Left lung (tissue), 4 donors: ENCODE measurements at regions not wholly inside any gene's neighbourhood (a gene's known extent, or its start where the extent isn't known, plus 50 kb on each side); places are given as distances from the start of the nearest gene placed in this dataset.
A peak's percentile ranks its signal among the peaks of the same experiment; 100 is the strongest.
"Not testable (repeated sequence)": the region's sequence is repeated elsewhere in the genome, so short reads cannot be mapped to it uniquely, and the experiment has no call there.

Experiments
- ATAC-seq: fragments of 200-7000 bp; cut with Tn5 transposase; one replicate; pipeline ENCODE4 v1.9.1; 2020; ENCODE audit warnings: moderate library complexity
- DNase-seq, 4 donors: peaks; one replicate each; pipeline ENCODE4 v3.0.0-alpha.2; 2013 to 2020
- H3K27ac ChIP-seq, 2 donors: fragments of 200-600 bp; sonication (generic) in 1 of 2; one replicate each; pipeline versions ENCODE4 v1.5.0 to v1.8.0; 2020 to 2021
- H3K27me3 ChIP-seq, 2 donors: fragments of 200-600 bp; sonication (generic) in 1 of 2; one replicate each; pipeline versions ENCODE4 v1.5.0 to v1.8.0; 2020 to 2021
- H3K36me3 ChIP-seq, 2 donors: fragments of 200-600 bp; sonication (generic) in 1 of 2; one replicate each; pipeline versions ENCODE4 v1.5.0 to v1.8.0; 2020 to 2021
- H3K4me1 ChIP-seq, 2 donors: fragments of 200-600 bp; one replicate each; pipeline ENCODE4 v1.8.0; 2021
- H3K4me3 ChIP-seq, 2 donors: fragments of 200-600 bp; sonication (generic) in 1 of 2; one replicate each; pipeline versions ENCODE4 v1.5.0 to v1.8.0; 2020 to 2021; ENCODE audit warnings: mild to moderate bottlenecking in 1 of 2
- H3K9me3 ChIP-seq, 2 donors: fragments of 200-600 bp; sonication (generic) in 1 of 2; one replicate each; pipeline versions ENCODE4 v1.5.0 to v1.8.0; 2020 to 2021
- intact Hi-C, 2 donors: fragments of 100-400 bp; cut with DNase I; formaldehyde crosslinking; loops; one replicate each; pipeline versions ENCODE4 v1.11.2 to v1.14.2; 2022
- TF ChIP-seq, protein P1 (sequence below), 2 donors: fragments of 200-600 bp; sonication (generic) in 1 of 2; IDR thresholded peaks; one replicate each; pipeline versions ENCODE4 v1.5.0 to v1.8.0; 2021; ENCODE audit warnings: antibody characterized with exemption in 2 of 2
- donor health status: DM: no; HTN: yes; CAD: no.
- donor health status: DM: no; HTN: no; CAD: no.

DNA sequence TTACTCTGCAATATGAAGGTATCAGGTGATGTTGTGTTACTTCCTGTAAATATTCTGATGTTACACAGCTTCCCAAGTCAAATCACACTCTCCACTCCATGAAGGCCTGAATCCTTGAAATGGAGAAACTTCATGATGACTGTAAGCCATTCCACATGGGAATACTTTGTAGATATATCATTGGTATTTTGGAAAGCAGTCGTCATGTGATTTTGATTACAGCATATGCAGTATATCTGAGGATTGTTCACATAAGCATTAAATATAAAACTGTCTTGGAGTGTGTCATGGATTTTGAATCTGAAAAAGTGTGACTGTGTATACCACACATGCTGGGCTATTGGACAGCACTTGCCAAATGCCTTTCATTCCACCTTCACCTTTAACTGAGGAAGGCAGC lies 118.3 kb upstream of the EXOC2 start:
- Histone ChIP-seq H3K27me3 (no peaks in the 10 kb centered on the region), H3K36me3 (no peaks in the 10 kb centered on the region), H3K27ac (no peak overlapping the region), H3K4me1 (no peaks in the 10 kb centered on the region), H3K4me3 (no peak overlapping the region), H3K9me3 (no peaks in the 10 kb centered on the region)
- intact Hi-C loops = no loop called here
- no peak for DNase-seq
- TF ChIP-seq, protein P1, sequence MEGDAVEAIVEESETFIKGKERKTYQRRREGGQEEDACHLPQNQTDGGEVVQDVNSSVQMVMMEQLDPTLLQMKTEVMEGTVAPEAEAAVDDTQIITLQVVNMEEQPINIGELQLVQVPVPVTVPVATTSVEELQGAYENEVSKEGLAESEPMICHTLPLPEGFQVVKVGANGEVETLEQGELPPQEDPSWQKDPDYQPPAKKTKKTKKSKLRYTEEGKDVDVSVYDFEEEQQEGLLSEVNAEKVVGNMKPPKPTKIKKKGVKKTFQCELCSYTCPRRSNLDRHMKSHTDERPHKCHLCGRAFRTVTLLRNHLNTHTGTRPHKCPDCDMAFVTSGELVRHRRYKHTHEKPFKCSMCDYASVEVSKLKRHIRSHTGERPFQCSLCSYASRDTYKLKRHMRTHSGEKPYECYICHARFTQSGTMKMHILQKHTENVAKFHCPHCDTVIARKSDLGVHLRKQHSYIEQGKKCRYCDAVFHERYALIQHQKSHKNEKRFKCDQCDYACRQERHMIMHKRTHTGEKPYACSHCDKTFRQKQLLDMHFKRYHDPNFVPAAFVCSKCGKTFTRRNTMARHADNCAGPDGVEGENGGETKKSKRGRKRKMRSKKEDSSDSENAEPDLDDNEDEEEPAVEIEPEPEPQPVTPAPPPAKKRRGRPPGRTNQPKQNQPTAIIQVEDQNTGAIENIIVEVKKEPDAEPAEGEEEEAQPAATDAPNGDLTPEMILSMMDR (IDR thresholded peaks at IDR 0.05) = no peak
- ATAC-seq = no peak

DNA sequence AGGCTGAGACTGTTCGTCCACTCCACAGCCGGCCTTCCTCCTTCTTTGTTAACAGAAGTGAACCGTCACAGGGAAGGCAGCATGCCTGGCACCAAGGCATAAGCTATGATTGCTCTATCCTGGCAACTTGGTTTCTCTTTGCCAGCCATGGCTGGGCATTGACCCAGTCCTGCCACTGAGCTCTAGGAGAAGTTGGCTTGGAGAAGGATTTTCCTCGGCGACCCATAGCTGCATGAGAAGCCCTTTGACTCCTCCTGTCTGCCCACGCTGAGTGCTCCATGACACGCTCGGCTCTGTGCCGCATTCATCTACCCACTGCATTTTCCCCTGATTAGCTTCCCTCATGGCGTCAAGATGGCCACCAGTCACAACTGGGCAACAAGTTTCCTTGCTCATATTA lies 111.8 kb upstream of the EXOC2 start:
- intact Hi-C loops = loop anchor here in 1 of 2 donors (5.0 kb wide), 1 partner anchor 578 kb away; no protein-coding TSS in a partner anchor
- Histone ChIP-seq H3K36me3 (no peaks in the 10 kb centered on the region), H3K27ac (no peak overlapping the region), H3K9me3 (no peaks in the 10 kb centered on the region), H3K27me3 (peaks cover 0 to 4% of the 10 kb centered on the region in 2 donors), H3K4me3 (no peak overlapping the region), H3K4me1 (no peaks in the 10 kb centered on the region)
- TF ChIP-seq, protein P1 (IDR thresholded peaks at IDR 0.05) = no peak
- ATAC-seq (no peak), DNase-seq (no peak)

DNA sequence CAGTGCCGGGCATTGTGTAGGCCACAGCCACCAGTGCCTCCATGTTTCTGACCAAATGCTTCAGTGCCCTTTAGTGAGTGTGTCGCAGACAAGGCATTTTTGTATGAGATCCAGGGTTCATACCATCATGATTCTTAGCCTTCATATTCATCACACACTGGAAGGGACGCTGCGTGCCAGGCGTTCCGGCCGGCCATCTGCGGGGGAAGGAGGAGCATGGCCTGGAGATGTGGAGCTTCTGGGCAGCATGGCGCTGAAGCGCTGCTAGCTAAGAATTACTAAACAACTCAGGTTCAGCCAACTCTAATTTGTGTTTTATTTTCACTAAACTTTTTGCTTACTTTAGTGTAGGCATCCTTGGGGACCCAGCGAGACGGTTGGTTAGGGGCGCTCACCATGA lies 111.4 kb upstream of the EXOC2 start:
- ATAC-seq = no peak
- Histone ChIP-seq H3K9me3 (no peaks in the 10 kb centered on the region), H3K27me3 (peaks cover 0 to 5% of the 10 kb centered on the region in 2 donors), H3K36me3 (no peaks in the 10 kb centered on the region), H3K4me1 (no peaks in the 10 kb centered on the region), H3K4me3 (no peak overlapping the region), H3K27ac (no peak overlapping the region)
- no peak for DNase-seq
- TF ChIP-seq, protein P1 (IDR thresholded peaks at IDR 0.05) = no peak
- intact Hi-C loops = loop anchor here in 1 of 2 donors (5.0 kb wide), 1 partner anchor 578 kb away; no protein-coding TSS in a partner anchor

DNA sequence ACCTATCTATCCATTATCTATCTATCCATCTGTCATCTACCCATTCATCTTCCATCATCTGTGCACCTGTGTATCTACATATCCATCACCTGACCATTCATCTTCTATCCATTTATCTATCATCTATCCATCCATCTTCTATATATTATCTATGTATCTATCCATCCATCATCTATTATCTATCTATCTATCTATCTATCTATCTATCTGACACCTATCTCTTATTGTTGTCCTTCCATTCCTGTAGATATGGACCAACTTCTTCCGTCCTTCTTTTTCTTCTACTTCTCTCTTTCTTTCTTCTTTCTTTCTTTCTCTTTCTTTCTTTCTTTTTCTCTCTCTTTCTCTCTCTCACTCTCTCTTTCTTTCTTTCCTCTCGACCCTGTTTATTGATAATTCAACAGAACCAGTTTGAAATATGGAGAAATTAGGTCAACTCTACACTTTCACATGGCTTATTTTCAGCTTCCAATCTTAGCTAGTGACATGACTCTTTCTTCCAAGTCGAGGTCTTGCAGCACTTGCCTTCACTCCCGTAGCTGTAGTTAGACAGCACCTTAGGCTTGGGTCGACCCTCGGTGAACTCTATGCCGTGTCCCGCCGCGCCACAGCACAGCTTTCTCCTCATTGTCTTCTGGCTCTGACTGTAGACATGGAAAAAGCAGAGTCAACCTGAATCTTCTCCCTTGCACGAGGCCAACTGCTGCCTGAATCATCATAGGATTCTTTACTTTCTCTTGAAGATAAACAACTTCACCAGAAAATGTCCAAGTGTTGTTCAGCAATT lies 110.4 kb upstream of the EXOC2 start:
- no peak for DNase-seq
- ATAC-seq = no peak
- no peaks in the 10 kb centered on the region for H3K4me1 ChIP-seq
- intact Hi-C loops = loop anchor here in 1 of 2 donors (5.0 kb wide), 1 partner anchor 579 kb away; no protein-coding TSS in a partner anchor
- TF ChIP-seq, protein P1 (IDR thresholded peaks at IDR 0.05) = no peak
- H3K27ac ChIP-seq = no peak overlapping the region
- no peaks in the 10 kb centered on the region for H3K9me3 ChIP-seq
- H3K4me3 ChIP-seq = no peak overlapping the region
- H3K36me3 ChIP-seq = no peaks in the 10 kb centered on the region
- peaks cover 0 to 5% of the 10 kb centered on the region in 2 donors for H3K27me3 ChIP-seq

DNA sequence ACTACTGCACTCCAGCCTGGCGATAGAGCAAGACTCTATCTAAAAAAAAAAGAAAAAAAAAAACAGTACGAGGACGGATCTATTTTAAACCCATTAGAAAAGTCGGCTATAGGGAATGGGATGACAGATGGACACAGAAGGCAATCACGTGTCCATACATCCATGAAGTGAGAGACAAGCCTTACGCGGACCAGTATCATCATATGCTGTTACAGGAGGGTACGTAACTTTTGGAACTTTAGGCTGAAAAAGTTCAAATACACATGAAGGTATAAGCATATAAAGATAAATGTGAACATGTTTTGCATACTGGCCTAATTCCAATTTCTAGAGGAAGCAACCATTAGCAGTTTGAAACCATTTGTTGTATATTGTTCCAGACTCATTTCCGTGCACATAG lies 109.8 kb upstream of the EXOC2 start:
- DNase-seq = peak in 1 of 4 donors; percentile 46
- H3K36me3 ChIP-seq = no peaks in the 10 kb centered on the region
- no peak overlapping the region for H3K27ac ChIP-seq
- no peaks in the 10 kb centered on the region for H3K4me1 ChIP-seq
- H3K4me3 ChIP-seq = no peak overlapping the region
- ATAC-seq = no peak
- TF ChIP-seq, protein P1 (IDR thresholded peaks at IDR 0.05) = no peak
- intact Hi-C loops = loop anchor here in 1 of 2 donors (5.0 kb wide), 1 partner anchor 580 kb away; no protein-coding TSS in a partner anchor
- H3K9me3 ChIP-seq = no peaks in the 10 kb centered on the region
- peaks cover 0 to 5% of the 10 kb centered on the region in 2 donors for H3K27me3 ChIP-seq

DNA sequence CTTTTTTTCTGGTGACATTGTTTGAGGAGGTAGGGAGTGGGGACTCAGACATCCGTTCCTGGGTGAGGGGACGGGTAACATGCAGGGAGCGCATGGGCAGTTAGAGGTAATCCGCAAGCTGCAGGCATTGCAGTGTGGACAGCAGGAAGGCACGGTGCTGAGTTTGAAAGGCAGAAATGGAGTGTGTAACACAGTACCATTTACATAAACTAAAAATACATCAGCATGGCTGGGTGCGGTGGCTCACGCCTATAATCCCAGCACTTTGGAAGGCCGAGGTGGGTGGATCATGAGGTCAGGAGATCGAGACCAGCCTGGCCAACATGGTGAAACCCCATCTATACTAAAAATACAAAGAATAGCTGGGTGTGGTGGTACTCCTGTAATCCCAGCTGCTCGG lies 109.3 kb upstream of the EXOC2 start:
- H3K27ac ChIP-seq, H3K27me3 ChIP-seq, H3K4me3 ChIP-seq, H3K36me3 ChIP-seq, DNase-seq, H3K9me3 ChIP-seq, H3K4me1 ChIP-seq, ATAC-seq: not testable (repeated sequence)
- intact Hi-C loops = loop anchor here in 1 of 2 donors (5.0 kb wide), 1 partner anchor 580 kb away; no protein-coding TSS in a partner anchor
